ENCODE measurements at regions not wholly inside any gene's neighbourhood (a gene's known extent, or its start where the extent isn't known, plus 50 kb on each side); places are given as distances from the start of the nearest gene placed in this dataset.

- no peak for DNase-seq (ENCODE audit: low read depth in 2 of 2)
Measured at GRCh38 chr11:115739146-115739545, 234.9 kb upstream of the CADM1 start.

GRCh38 chr11:115737875-115738274, 233.7 kb upstream of the CADM1 start:
- no peak for DNase-seq (ENCODE audit: low read depth in 2 of 2)

GRCh38 chr11:115736146-115736545, 231.9 kb upstream of the CADM1 start:
- DNase-seq (ENCODE audit: low read depth in 2 of 2): no peak

- no peak for DNase-seq (ENCODE audit: low read depth in 2 of 2)
Measured at GRCh38 chr11:115724666-115725065, 220.5 kb upstream of the CADM1 start.

GRCh38 chr11:115722711-115723110, 218.5 kb upstream of the CADM1 start:
- DNase-seq (ENCODE audit: low read depth in 2 of 2): no peak

- DNase-seq (ENCODE audit: low read depth in 2 of 2): no peak
Measured at GRCh38 chr11:115721296-115721995, 217.2 kb upstream of the CADM1 start.

GRCh38 chr11:115720602-115721245, 216.5 kb upstream of the CADM1 start:
- no peak for DNase-seq (ENCODE audit: low read depth in 2 of 2)

- no peak for DNase-seq (ENCODE audit: low read depth in 2 of 2)
Measured at GRCh38 chr11:115718945-115719344, 214.7 kb upstream of the CADM1 start.

GRCh38 chr11:115718106-115718505, 213.9 kb upstream of the CADM1 start:
- DNase-seq (ENCODE audit: low read depth in 2 of 2): no peak

GRCh38 chr11:115716601-115717529, 212.7 kb upstream of the CADM1 start:
- DNase-seq (ENCODE audit: low read depth in 2 of 2): no peak

GRCh38 chr11:115716080-115716479, 211.9 kb upstream of the CADM1 start:
- DNase-seq (ENCODE audit: low read depth in 2 of 2): no peak

- DNase-seq (ENCODE audit: low read depth in 2 of 2): no peak
Measured at GRCh38 chr11:115715251-115715770, 211.1 kb upstream of the CADM1 start.

- DNase-seq (ENCODE audit: low read depth in 2 of 2): no peak
Measured at GRCh38 chr11:115712296-115712695, 208.1 kb upstream of the CADM1 start.

- DNase-seq (ENCODE audit: low read depth in 2 of 2): no peak
Measured at GRCh38 chr11:115710980-115711379, 206.8 kb upstream of the CADM1 start.

GRCh38 chr11:115710426-115710825, 206.2 kb upstream of the CADM1 start:
- DNase-seq (ENCODE audit: low read depth in 2 of 2): no peak

- no peak for DNase-seq (ENCODE audit: low read depth in 2 of 2)
Measured at GRCh38 chr11:115709297-115709696, 205.1 kb upstream of the CADM1 start.

- no peak for DNase-seq (ENCODE audit: low read depth in 2 of 2)
Measured at GRCh38 chr11:115707180-115707905, 203.1 kb upstream of the CADM1 start.

GRCh38 chr11:115706626-115707135, 202.5 kb upstream of the CADM1 start:
- no peak for DNase-seq (ENCODE audit: low read depth in 2 of 2)

- no peak for DNase-seq (ENCODE audit: low read depth in 2 of 2)
Measured at GRCh38 chr11:115705200-115705599, 201.0 kb upstream of the CADM1 start.

- no peak for DNase-seq (ENCODE audit: low read depth in 2 of 2)
Measured at GRCh38 chr11:115700981-115701875, 197.0 kb upstream of the CADM1 start.

All from stimulated activated CD4-positive, alpha-beta T cell treated with anti-CD3 and anti-CD28 coated beads, Interleukin-1b, Interleukin-23, amount 100 ng/mL, for 4 hours (primary cell).